OCI-LY3 (cell line): ENCODE measurements at regions not wholly inside any gene's neighbourhood (a gene's known extent, or its start where the extent isn't known, plus 50 kb on each side); places are given as distances from the start of the nearest gene placed in this dataset.

Experiments used
- H2AFZ ChIP-seq: fragments of 200-600, 300-600 bp; shearing (Covaris generic); 2 replicates; pipeline ENCODE4 v1.6.0; 2014; ENCODE audit warnings: antibody characterized with exemption, low read depth, low read length
- H3K27ac ChIP-seq: fragments of 200-600, 300-600 bp; sonication (generic); 2 replicates; pipeline ENCODE4 v1.5.1; 2014; ENCODE audit warnings: mild to moderate bottlenecking, low read length, moderate library complexity, mixed read lengths
- H3K27me3 ChIP-seq: fragments of 200-600, 300-600 bp; sonication (generic); 2 replicates; pipeline ENCODE4 v1.6.1; 2014; ENCODE audit warnings: low read depth, low read length, mixed read lengths
- H3K36me3 ChIP-seq: fragments of 200-600, 300-600 bp; sonication (generic); replicated peaks from 2 replicates; pipeline ENCODE3; 2014; ENCODE audit warnings: low read depth, low read length, mixed read lengths
- H3K4me1 ChIP-seq: fragments of 300-600, 200-600 bp; sonication (generic); 2 replicates; pipeline ENCODE4 v1.6.1; 2014; ENCODE audit warnings: low read length, mixed read lengths
- H3K4me2 ChIP-seq: fragments of 200-600, 300-600 bp; sonication (generic); 2 replicates; pipeline ENCODE4 v1.6.1; 2014; ENCODE audit warnings: low read length, mixed read lengths
- H3K4me3 ChIP-seq: fragments of 300-600, 200-600 bp; sonication (generic); 2 replicates; pipeline ENCODE4 v1.5.1; 2014; ENCODE audit warnings: antibody characterized with exemption, mild to moderate bottlenecking, low read length, moderate library complexity
- H3K79me2 ChIP-seq: fragments of 300-600, 200-600 bp; shearing (Covaris generic); 2 replicates; pipeline ENCODE4 v1.6.1; 2014; ENCODE audit warnings: mild to moderate bottlenecking, low read length, mixed read lengths
- H3K9ac ChIP-seq: fragments of 300-600, 200-600 bp; shearing (Covaris generic); 2 replicates; pipeline ENCODE4 v1.6.0; 2014; ENCODE audit warnings: mild to moderate bottlenecking, low read length, moderate library complexity
- H3K9me3 ChIP-seq: fragments of 200-600, 300-600 bp; shearing (Covaris generic); 2 replicates; pipeline ENCODE4 v1.6.1; 2014; ENCODE audit warnings: low read length, mixed read lengths; ENCODE audit not compliant: insufficient read depth
- H4K20me1 ChIP-seq: fragments of 200-600, 300-600 bp; sonication (generic); 2 replicates; pipeline ENCODE4 v1.6.1; 2016; ENCODE audit warnings: low read length, mixed read lengths; ENCODE audit not compliant: insufficient read depth
- CTCF ChIP-seq: fragments of 200-600, 300-600 bp; sonication (generic); IDR thresholded peaks from 2 replicates; pipeline ENCODE4 v1.5.1; 2014; ENCODE audit warnings: antibody characterized with exemption, low read length, low read depth
- EZH2phosphoT487 ChIP-seq: fragments of 200-600 bp; shearing (Covaris generic); IDR thresholded peaks from 2 replicates; pipeline ENCODE4 v1.6.1; 2018; ENCODE audit warnings: antibody characterized with exemption, mixed run types, low read depth

GRCh38 chr20:59428441-59429205, 128.2 kb downstream of the EDN3 start:
- no peak overlapping the region for H3K9ac ChIP-seq
- no peak overlapping the region; the same call in 1 of the 2 replicates for H3K4me2 ChIP-seq
- H3K36me3 ChIP-seq: no peaks in the 10 kb centered on the region
- H4K20me1 ChIP-seq: no peaks in the 10 kb centered on the region
- H3K79me2 ChIP-seq: no peaks in the 10 kb centered on the region
- H3K27me3 ChIP-seq: peaks cover 25% of the 10 kb centered on the region
- no peak overlapping the region for H3K27ac ChIP-seq
- H2AFZ ChIP-seq: no peak overlapping the region
- no peak overlapping the region for H3K4me3 ChIP-seq
- TF ChIP-seq EZH2phosphoT487 (no peak), CTCF (peak; percentile 40)
- 0 out of 2 replicates have a peak, but pooled peaks cover 2% of the 10 kb centered on the region for H3K4me1 ChIP-seq
- H3K9me3 ChIP-seq: no peaks in the 10 kb centered on the region

GRCh38 chr20:59429396-59429795, 129.0 kb downstream of the EDN3 start:
- Histone ChIP-seq H3K27ac (no peak overlapping the region), H3K4me2 (peak overlapping the region; percentile 21), H3K9me3 (no peaks in the 10 kb centered on the region), H3K79me2 (no peaks in the 10 kb centered on the region), H3K9ac (no peak overlapping the region), H2AFZ (peak overlapping the region; percentile 49; the same call in 1 of the 2 replicates), H3K4me3 (no peak overlapping the region), H4K20me1 (no peaks in the 10 kb centered on the region), H3K36me3 (no peaks in the 10 kb centered on the region), H3K4me1 (0 out of 2 replicates have a peak, but pooled peaks cover 2% of the 10 kb centered on the region), H3K27me3 (peaks cover 26% of the 10 kb centered on the region)
- TF ChIP-seq CTCF: no peak
- no peak for TF ChIP-seq EZH2phosphoT487

GRCh38 chr20:59431014-59431413, 130.6 kb downstream of the EDN3 start:
- TF ChIP-seq CTCF (no peak), EZH2phosphoT487 (no peak)
- H4K20me1 ChIP-seq: no peaks in the 10 kb centered on the region
- H2AFZ ChIP-seq: no peak overlapping the region
- H3K27me3 ChIP-seq: peaks cover 31% of the 10 kb centered on the region
- no peak overlapping the region for H3K4me2 ChIP-seq
- H3K36me3 ChIP-seq: no peaks in the 10 kb centered on the region
- H3K27ac ChIP-seq: no peak overlapping the region
- H3K79me2 ChIP-seq: no peaks in the 10 kb centered on the region
- H3K4me1 ChIP-seq: 0 out of 2 replicates have a peak, but pooled peaks cover 2% of the 10 kb centered on the region
- H3K4me3 ChIP-seq: no peak overlapping the region
- no peak overlapping the region for H3K9ac ChIP-seq
- H3K9me3 ChIP-seq: no peaks in the 10 kb centered on the region

- Histone ChIP-seq H3K4me2 (no peak overlapping the region), H3K27ac (no peak overlapping the region), H3K79me2 (no peaks in the 10 kb centered on the region), H4K20me1 (no peaks in the 10 kb centered on the region), H3K27me3 (peaks cover 57% of the 10 kb centered on the region), H2AFZ (no peak overlapping the region), H3K4me3 (no peak overlapping the region), H3K9me3 (no peaks in the 10 kb centered on the region), H3K9ac (no peak overlapping the region), H3K4me1 (no peaks in the 10 kb centered on the region), H3K36me3 (no peaks in the 10 kb centered on the region)
- TF ChIP-seq EZH2phosphoT487: no peak
- no peak for TF ChIP-seq CTCF
These were observed 134.5 kb downstream of the EDN3 start for GRCh38 chr20:59434960-59435359.
